Ovary (tissue), 3 donors: ENCODE measurements at regions not wholly inside any gene's neighbourhood (a gene's known extent, or its start where the extent isn't known, plus 50 kb on each side); places are given as distances from the start of the nearest gene placed in this dataset.

Source experiments
- CTCF ChIP-seq, 3 donors: fragments of 450-650 bp in 2 of 3; fragments of 200-600 bp in 1 of 3; IDR thresholded peaks; one replicate each; pipeline versions ENCODE4 v1.5.1 to v1.8.0; 2016 to 2022; ENCODE audit warnings: antibody characterized with exemption in 3 of 3, mild to moderate bottlenecking in 1 of 3
- EP300 ChIP-seq: sonication (generic); formaldehyde crosslinking; IDR thresholded peaks from one replicate; pipeline ENCODE4 v1.6.1; 2017; ENCODE audit warnings: antibody characterized with exemption
- POLR2A ChIP-seq: fragments of 450-650 bp; IDR thresholded peaks from one replicate; pipeline ENCODE4 v1.6.1; 2017; ENCODE audit warnings: antibody characterized with exemption, mild to moderate bottlenecking, moderate library complexity
- donor health status: DM: no; HTN: no; CAD: no.

- TF ChIP-seq CTCF (IDR thresholded peaks at IDR 0.05): no peak
- no peak for TF ChIP-seq POLR2A
- TF ChIP-seq EP300: no peak
These were observed 51.2 kb upstream of the SPATA31D4 start for GRCh38 chr9:81877047-81877446.
